IMR-90 (cell line): ENCODE measurements at regions not wholly inside any gene's neighbourhood (a gene's known extent, or its start where the extent isn't known, plus 50 kb on each side); places are given as distances from the start of the nearest gene placed in this dataset.

Experiments used
- ATAC-seq: fragments of 200-7000 bp; cut with Tn5 transposase; 2 replicates; pipeline ENCODE4 v1.9.1; 2020; ENCODE audit warnings: low read depth, mild to moderate bottlenecking, moderate library complexity
- BruUV-seq: library from RNA; stranded (reverse); fragments of 400-500 nt; replicated peaks from 2 replicates; lab custom pipeline; 2021; lab: Mats Ljungman, UMichigan
- CTCF ChIA-PET: fragments of 300-600 bp; formaldehyde crosslinking; extraction: SDS; loops from one replicate; lab custom pipeline; 2021; ENCODE audit warnings: antibody characterized with exemption; lab: Yijun Ruan, JAX
- POLR2A ChIA-PET: fragments of 300-600 bp; sonication (Branson Sonifier 250); formaldehyde crosslinking; loops from one replicate; lab custom pipeline; 2022; ENCODE audit warnings: antibody characterized with exemption; ENCODE audit not compliant: unreplicated experiment; lab: Charles Lee
- DNase-seq: peaks from one replicate; pipeline ENCODE4 v3.0.0; 2013
- H2AFZ ChIP-seq: replicated peaks from 2 replicates; pipeline ENCODE3; 2013; ENCODE audit warnings: low read length, mild to moderate bottlenecking; ENCODE audit not compliant: poor library complexity
- H2AK5ac ChIP-seq: 2 replicates; pipeline ENCODE4 v1.6.1; 2013; ENCODE audit warnings: low read depth, low read length, inconsistent platforms
- H2AK9ac ChIP-seq: replicated peaks from 2 replicates; pipeline ENCODE3; 2013; ENCODE audit warnings: mild to moderate bottlenecking, low read depth, low read length, moderate library complexity; ENCODE audit not compliant: poor library complexity
- H2BK120ac ChIP-seq: 2 replicates; pipeline ENCODE4 v1.6.1; 2013; ENCODE audit warnings: low read depth, low read length, inconsistent platforms
- H2BK15ac ChIP-seq: 3 replicates; pipeline ENCODE4 v1.6.1; 2013; ENCODE audit warnings: low read depth, low read length, inconsistent platforms
- H2BK20ac ChIP-seq: 2 replicates; pipeline ENCODE4 v1.6.1; 2013; ENCODE audit warnings: low read depth, mild to moderate bottlenecking, inconsistent platforms, low read length, moderate library complexity
- H2BK5ac ChIP-seq: 2 replicates; pipeline ENCODE4 v1.6.1; 2013; ENCODE audit warnings: mild to moderate bottlenecking, low read depth, low read length, inconsistent platforms; ENCODE audit not compliant: poor library complexity, severe bottlenecking
- H3K14ac ChIP-seq: replicated peaks from 2 replicates; pipeline ENCODE4 v1.6.1; 2013; ENCODE audit warnings: low read depth, low read length, inconsistent platforms
- H3K18ac ChIP-seq: 2 replicates; pipeline ENCODE4 v1.6.1; 2013; ENCODE audit warnings: low read depth, low read length, control low read depth
- H3K23ac ChIP-seq: 2 replicates; pipeline ENCODE4 v1.6.1; 2013; ENCODE audit warnings: low read depth, low read length, inconsistent platforms
- H3K27ac ChIP-seq: 2 replicates; pipeline ENCODE4 v1.5.1; 2013; ENCODE audit warnings: mild to moderate bottlenecking, control low read depth, low read length; ENCODE audit not compliant: insufficient read depth
- H3K27me3 ChIP-seq: 2 replicates; pipeline ENCODE4 v1.6.1; 2013; ENCODE audit warnings: low read length; ENCODE audit not compliant: control insufficient read depth, insufficient read depth
- H3K36me3 ChIP-seq: 2 replicates; pipeline ENCODE4 v1.6.1; 2013; ENCODE audit warnings: low read length, mixed read lengths; ENCODE audit not compliant: control insufficient read depth, insufficient read depth
- H3K4ac ChIP-seq: 2 replicates; pipeline ENCODE4 v1.6.1; 2013; ENCODE audit warnings: low read depth, low read length, inconsistent platforms
- H3K4me1 ChIP-seq: 2 replicates; pipeline ENCODE4 v1.6.1; 2013; ENCODE audit warnings: low read length, mixed read lengths; ENCODE audit not compliant: control insufficient read depth, insufficient read depth
- H3K4me2 ChIP-seq: 2 replicates; pipeline ENCODE4 v1.6.1; 2013; ENCODE audit warnings: low read depth, mild to moderate bottlenecking, control low read depth, low read length, moderate library complexity
- H3K4me3 ChIP-seq: 2 replicates; pipeline ENCODE4 v1.5.1; 2013; ENCODE audit warnings: low read depth, mild to moderate bottlenecking, control low read depth, low read length, moderate library complexity; ENCODE audit not compliant: insufficient read depth
- H3K56ac ChIP-seq: 2 replicates; pipeline ENCODE4 v1.6.1; 2013; ENCODE audit warnings: low read length, inconsistent platforms; ENCODE audit not compliant: insufficient read depth; ENCODE audit errors: extremely low read depth
- H3K79me1 ChIP-seq, 2 experiments: 2 replicates each; pipeline ENCODE4 v1.6.1; 2013; ENCODE audit warnings: low read length in 2 of 2, inconsistent platforms in 1 of 2, low read depth in 1 of 2
- H3K9ac ChIP-seq: 2 replicates; pipeline ENCODE4 v1.6.1; 2013; ENCODE audit warnings: low read depth, low read length, control low read depth
- H3K9me1 ChIP-seq: 2 replicates; pipeline ENCODE4 v1.6.1; 2013; ENCODE audit warnings: low read length, inconsistent platforms; ENCODE audit not compliant: insufficient read depth
- H3K9me3 ChIP-seq: 2 replicates; pipeline ENCODE4 v1.6.1; 2013; ENCODE audit warnings: low read length; ENCODE audit not compliant: control insufficient read depth, insufficient read depth
- H4K20me1 ChIP-seq: 2 replicates; pipeline ENCODE4 v1.6.1; 2013; ENCODE audit warnings: low read length, inconsistent platforms; ENCODE audit not compliant: insufficient read depth
- H4K5ac ChIP-seq: 2 replicates; pipeline ENCODE4 v1.6.1; 2013; ENCODE audit warnings: mild to moderate bottlenecking, low read depth, low read length, control low read depth
- H4K8ac ChIP-seq, 2 experiments: 2 replicates each; pipeline ENCODE4 v1.6.1; 2013; ENCODE audit warnings: low read depth in 2 of 2, low read length in 2 of 2, control low read depth in 1 of 2, inconsistent platforms in 1 of 2
- H4K91ac ChIP-seq: 2 replicates; pipeline ENCODE4 v1.6.1; 2013; ENCODE audit warnings: low read depth, low read length, inconsistent platforms; ENCODE audit not compliant: insufficient read depth
- BHLHE40 ChIP-seq: fragments of 150-350 bp; IDR thresholded peaks from 2 replicates; pipeline ENCODE4 v1.6.1; 2016; ENCODE audit warnings: mild to moderate bottlenecking, low read depth, low read length
- CEBPB ChIP-seq: IDR thresholded peaks from 2 replicates; pipeline ENCODE4 v1.6.1; 2012; ENCODE audit warnings: low read depth, low read length, improper control_type of control experiment
- CTCF ChIP-seq: conservative IDR thresholded peaks from 2 replicates; pipeline ENCODE4 v1.5.1; 2012; ENCODE audit warnings: mild to moderate bottlenecking, low read depth, low read length, improper control_type of control experiment
- ELK1 ChIP-seq: fragments of 150-350 bp; IDR thresholded peaks from 2 replicates; pipeline ENCODE4 v1.6.1; 2016; ENCODE audit warnings: low read depth, mild to moderate bottlenecking, low read length, moderate library complexity, borderline replicate concordance
- FOS ChIP-seq: fragments of 150-350 bp; IDR thresholded peaks from 2 replicates; pipeline ENCODE4 v1.6.1; 2016; ENCODE audit warnings: low read depth, low read length
- MAZ ChIP-seq: IDR thresholded peaks from 2 replicates; pipeline ENCODE4 v1.6.1; 2012; ENCODE audit warnings: low read depth, mild to moderate bottlenecking, low read length, improper control_type of control experiment, moderate library complexity, borderline replicate concordance
- NFE2L2 ChIP-seq: fragments of 150-350 bp; IDR thresholded peaks from 2 replicates; pipeline ENCODE4 v1.6.1; 2016; ENCODE audit warnings: low read depth, mild to moderate bottlenecking, low read length
- POLR2A ChIP-seq: IDR thresholded peaks from 2 replicates; pipeline ENCODE4 v1.6.1; 2012; ENCODE audit warnings: mild to moderate bottlenecking, low read depth, low read length
- RCOR1 ChIP-seq: IDR thresholded peaks from 2 replicates; pipeline ENCODE4 v1.6.1; 2012; ENCODE audit warnings: mild to moderate bottlenecking, low read length, improper control_type of control experiment; ENCODE audit not compliant: insufficient replicate concordance
- RFX5 ChIP-seq: IDR thresholded peaks from 2 replicates; pipeline ENCODE4 v1.8.0; 2012; ENCODE audit warnings: low read depth, mild to moderate bottlenecking, low read length, moderate library complexity
- SMC3 ChIP-seq: fragments of 150-350 bp; IDR thresholded peaks from 2 replicates; pipeline ENCODE4 v1.6.1; 2016; ENCODE audit warnings: low read depth, mild to moderate bottlenecking, antibody characterized with exemption, low read length, moderate library complexity
- WGBS, 2 experiments: methylation state at CpG; one replicate each; pipeline versions ENCODE4 v1.1.5 to v1.1.7; 2013; ENCODE audit warnings: missing lambda C conversion rate in 2 of 2; ENCODE audit not compliant: insufficient read length in 1 of 2; ENCODE audit errors: extremely low coverage in 2 of 2; 5-methylcytosine and 5-hydroxymethylcytosine counted together
- dilution Hi-C: fragments of 300-500 bp; cut with HindIII; formaldehyde crosslinking; loops from one replicate; pipeline ENCODE4 v1.14.3; 2018; ENCODE audit warnings: low sequenced_read_pairs; ENCODE audit not compliant: unreplicated experiment
- in situ Hi-C: fragments of 300-500 bp; cut with MboI; formaldehyde crosslinking; loops from 3 replicates; pipeline ENCODE4 v1.14.3; 2019; ENCODE audit warnings: low sequenced_read_pairs, inconsistent platforms, mixed read lengths
- intact Hi-C: fragments of 100-400 bp; cut with micrococcal nuclease; formaldehyde crosslinking; loops from 2 replicates; pipeline ENCODE4 v1.10.0; 2022

- H3K79me1 ChIP-seq: no peaks in the 10 kb centered on the region
- DNase-seq (no peak), ATAC-seq (no peak)
- ChIA-PET POLR2A (no interaction called here), CTCF (no interaction called here)
- H3K4me1 ChIP-seq: no peaks in the 10 kb centered on the region
- no peak overlapping the region for H3K27ac ChIP-seq
- H3K4ac ChIP-seq: no peak overlapping the region
- H4K20me1 ChIP-seq: no peaks in the 10 kb centered on the region
- H3K9me1 ChIP-seq: no peaks in the 10 kb centered on the region
- H2BK15ac ChIP-seq: no peak overlapping the region
- H3K27me3 ChIP-seq: no peaks in the 10 kb centered on the region
- H3K56ac ChIP-seq: no peak overlapping the region
- no peak for TF ChIP-seq CTCF
- TF ChIP-seq FOS: no peak
- TF ChIP-seq POLR2A: no peak
- no peak for TF ChIP-seq BHLHE40
- TF ChIP-seq MAZ: no peak
- TF ChIP-seq ELK1: no peak
- TF ChIP-seq SMC3: no peak
- TF ChIP-seq RCOR1: no peak
- no peak for TF ChIP-seq NFE2L2
- no peak for TF ChIP-seq RFX5
- TF ChIP-seq CEBPB: no peak
- no peak overlapping the region for H2BK120ac ChIP-seq
- H2AK5ac ChIP-seq: no peak overlapping the region
- no peak overlapping the region for H3K14ac ChIP-seq
- intact Hi-C loops: no loop called here
- no peak overlapping the region for H3K4me2 ChIP-seq
- no peak overlapping the region for H4K8ac ChIP-seq
- H3K4me3 ChIP-seq: no peak overlapping the region
- no peak overlapping the region; the same call in 1 of the 2 replicates for H3K18ac ChIP-seq
- H4K5ac ChIP-seq: no peak overlapping the region
- in situ Hi-C loops: no loop called here
- no peaks in the 10 kb centered on the region for H3K9me3 ChIP-seq
- H4K91ac ChIP-seq: peak overlapping the region; percentile 5; the same call in 1 of the 2 replicates
- H2BK5ac ChIP-seq: no peak overlapping the region
- H3K23ac ChIP-seq: no peak overlapping the region
- no peak overlapping the region for H2AFZ ChIP-seq
- WGBS, 2 experiments: 100% methylated on average over 4 of the region's 9 CpGs; no CpG with 5 or more reads in 1 of the 2 experiments
- no peak overlapping the region for H2BK20ac ChIP-seq
- H3K36me3 ChIP-seq: no peaks in the 10 kb centered on the region
- dilution Hi-C loops: no loop called here
- no peak overlapping the region for H3K9ac ChIP-seq
- H2AK9ac ChIP-seq: no peak overlapping the region
- BruUV-seq: no TSS peak
Measured at GRCh38 chr11:106497321-106497720, 419.9 kb downstream of the AASDHPPT start.
